ENCODE measurements at regions not wholly inside any gene's neighbourhood (a gene's known extent, or its start where the extent isn't known, plus 50 kb on each side); places are given as distances from the start of the nearest gene placed in this dataset.

GRCh38 chr12:116399055-116399454 lies 121.6 kb upstream of the MED13L start:
- no peaks in the 10 kb centered on the region for H3K79me1 ChIP-seq (ENCODE audit: insufficient read depth, low read depth, low read length, poor library complexity, severe bottlenecking)
- Mint-ChIP-seq H3K27me3 (ENCODE audit: low read depth) (peaks cover 3% of the 10 kb centered on the region; the same call in 1 of the 2 replicates), H3K9me3 (peaks cover 6 to 13% of the 10 kb centered on the region in 2 experiments; a peak in 4 of 5 replicates), H3K4me3 (no peak overlapping the region), H3K27ac (no peak overlapping the region), H3K4me1 (peaks cover 0 to 3% of the 10 kb centered on the region in 2 experiments; a peak in 1 of 4 replicates), H3K36me3 (ENCODE audit: insufficient read depth in 1 of 3, low read depth in 3 of 3) (peaks cover 0 to 14% (median 0%) of the 10 kb centered on the region in 3 experiments; a peak in 2 of 7 replicates)
- no peak overlapping the region for H3K9ac ChIP-seq (ENCODE audit: extremely low read depth, insufficient read length, low read length)
- no peaks in the 10 kb centered on the region for H3K79me2 ChIP-seq (ENCODE audit: insufficient read depth, low read length)
- H3K27me3 ChIP-seq (ENCODE audit: insufficient read depth, low read length): no peaks in the 10 kb centered on the region
- H2BK5ac ChIP-seq (ENCODE audit: insufficient read length, low read length): no peak overlapping the region
- H3K18ac ChIP-seq (ENCODE audit: insufficient read length, low read depth, low read length): no peak overlapping the region
- no peaks in the 10 kb centered on the region for H3K23me2 ChIP-seq (ENCODE audit: insufficient read length, low read depth, low read length, poor library complexity, severe bottlenecking)
- H4K20me1 ChIP-seq (ENCODE audit: control insufficient read depth, insufficient read depth, insufficient read length): no peaks in the 10 kb centered on the region
- TF ChIP-seq, protein P1, sequence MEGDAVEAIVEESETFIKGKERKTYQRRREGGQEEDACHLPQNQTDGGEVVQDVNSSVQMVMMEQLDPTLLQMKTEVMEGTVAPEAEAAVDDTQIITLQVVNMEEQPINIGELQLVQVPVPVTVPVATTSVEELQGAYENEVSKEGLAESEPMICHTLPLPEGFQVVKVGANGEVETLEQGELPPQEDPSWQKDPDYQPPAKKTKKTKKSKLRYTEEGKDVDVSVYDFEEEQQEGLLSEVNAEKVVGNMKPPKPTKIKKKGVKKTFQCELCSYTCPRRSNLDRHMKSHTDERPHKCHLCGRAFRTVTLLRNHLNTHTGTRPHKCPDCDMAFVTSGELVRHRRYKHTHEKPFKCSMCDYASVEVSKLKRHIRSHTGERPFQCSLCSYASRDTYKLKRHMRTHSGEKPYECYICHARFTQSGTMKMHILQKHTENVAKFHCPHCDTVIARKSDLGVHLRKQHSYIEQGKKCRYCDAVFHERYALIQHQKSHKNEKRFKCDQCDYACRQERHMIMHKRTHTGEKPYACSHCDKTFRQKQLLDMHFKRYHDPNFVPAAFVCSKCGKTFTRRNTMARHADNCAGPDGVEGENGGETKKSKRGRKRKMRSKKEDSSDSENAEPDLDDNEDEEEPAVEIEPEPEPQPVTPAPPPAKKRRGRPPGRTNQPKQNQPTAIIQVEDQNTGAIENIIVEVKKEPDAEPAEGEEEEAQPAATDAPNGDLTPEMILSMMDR (conservative IDR thresholded peaks at IDR 0.05): no peak
- no peak overlapping the region for H2BK120ac ChIP-seq (ENCODE audit: low read depth, low read length, poor library complexity, severe bottlenecking)
- H3K9me3 ChIP-seq (ENCODE audit: control insufficient read depth, low read depth, low read length): no peaks in the 10 kb centered on the region
- no peak overlapping the region for H4K8ac ChIP-seq (replicated peaks; ENCODE audit: insufficient read length, low read depth, low read length)
- H2BK12ac ChIP-seq (ENCODE audit: insufficient read length, low read depth, low read length): no peak overlapping the region
- no peak overlapping the region for H3K14ac ChIP-seq (ENCODE audit: insufficient read depth, low read length)
- no peaks in the 10 kb centered on the region for H3K4me1 ChIP-seq (ENCODE audit: insufficient read depth, low read length)
- no peak overlapping the region for H4K91ac ChIP-seq (ENCODE audit: insufficient read length, low read depth, low read length)
- no peak overlapping the region for H3T11ph ChIP-seq (ENCODE audit: low read length)
- H2BK20ac ChIP-seq (ENCODE audit: low read depth, low read length, poor library complexity, severe bottlenecking): no peak overlapping the region
- no peak overlapping the region for H3K4ac ChIP-seq (ENCODE audit: low read depth, low read length)
- H3K23ac ChIP-seq (ENCODE audit: insufficient read length, low read depth, low read length): no peak overlapping the region
- H4K5ac ChIP-seq (ENCODE audit: insufficient read length, low read depth, low read length): no peak overlapping the region
- no peak overlapping the region for H2BK15ac ChIP-seq (ENCODE audit: low read depth, low read length)
- DNase-seq: no peak
- H2AK5ac ChIP-seq (ENCODE audit: insufficient read length, low read length): no peak overlapping the region
- no peak overlapping the region for H3K27ac ChIP-seq (ENCODE audit: insufficient read length, low read depth, low read length)
- no peak overlapping the region for H3K56ac ChIP-seq (ENCODE audit: insufficient read length, low read depth, low read length)
- H2AFZ ChIP-seq (ENCODE audit: low read length): no peak overlapping the region
- no peak overlapping the region for H3K4me2 ChIP-seq (ENCODE audit: insufficient read depth, insufficient read length, low read length)
- no CpG with 5 or more reads among the region's 1 CpG for WGBS (ENCODE audit: extremely low coverage, insufficient read length, low lambda C conversion rate)
